HepG2 (cell line): ENCODE measurements at regions not wholly inside any gene's neighbourhood (a gene's known extent, or its start where the extent isn't known, plus 50 kb on each side); places are given as distances from the start of the nearest gene placed in this dataset.

Experiments used
- ATAC-seq: fragments of 200-7000 bp; cut with Tn5 transposase; 3 replicates; pipeline ENCODE4 v1.9.1; 2020; ENCODE audit warnings: mild to moderate bottlenecking, moderate library complexity
- BruUV-seq: library from RNA; stranded (reverse); fragments of 400-500 nt; replicated peaks from 2 replicates; lab custom pipeline; 2021; lab: Mats Ljungman, UMichigan
- CTCF ChIA-PET: fragments of 300-600 bp; formaldehyde crosslinking; extraction: SDS; loops from one replicate; lab custom pipeline; 2021; ENCODE audit warnings: low total read pairs, inconsistent platforms, low intra/inter-chr PET ratio; lab: Yijun Ruan, JAX
- POLR2A ChIA-PET: fragments of 350-600 bp; sonication (Branson Sonifier 250); formaldehyde crosslinking; loops from one replicate; lab custom pipeline; 2020; ENCODE audit warnings: antibody characterized with exemption, inconsistent platforms; lab: Yijun Ruan, JAX
- DNase-seq: peaks from one replicate; pipeline ENCODE4 v3.0.0-alpha.2; 2015; ENCODE audit warnings: low spot score
- FAIRE-seq: peaks from 3 replicates; lab custom pipeline; 2011; peaks lifted over from hg19 to GRCh38; lab: Jason Lieb, UNC
- H2AFZ ChIP-seq: one replicate; pipeline ENCODE4 v1.6.1; 2011; ENCODE audit warnings: low read length, inconsistent platforms
- H3K27ac ChIP-seq: fragments of 300-600 bp; 3 replicates; pipeline ENCODE4 v1.8.0; 2011; ENCODE audit warnings: mixed run types, mild to moderate bottlenecking, mixed read lengths, low read length, inconsistent platforms; ENCODE audit not compliant: insufficient read depth; ENCODE audit errors: extremely low read length
- H3K27me3 ChIP-seq, 2 experiments: fragments of 200-600 bp in 1 of 2; 2 replicates in 1 of 2; 3 replicates in 1 of 2; pipeline versions ENCODE4 v1.6.0 to v1.8.0; 2011; ENCODE audit warnings: low read length in 2 of 2, mild to moderate bottlenecking in 2 of 2, moderate library complexity in 2 of 2, inconsistent platforms in 1 of 2; ENCODE audit not compliant: insufficient read depth in 2 of 2, control insufficient read depth in 1 of 2
- H3K36me3 ChIP-seq, 2 experiments: fragments of 200-600 bp in 1 of 2; replicated peaks in 1 of 2; 2 replicates in 1 of 2; 3 replicates in 1 of 2; pipeline versions ENCODE4 v1.5.1 to v1.8.0; 2011; ENCODE audit warnings: low read length in 2 of 2, inconsistent platforms in 1 of 2; ENCODE audit not compliant: insufficient read depth in 2 of 2, control insufficient read depth in 1 of 2
- H3K4me1 ChIP-seq: 2 replicates; pipeline ENCODE4 v1.5.1; 2012; ENCODE audit warnings: low read length, inconsistent platforms; ENCODE audit not compliant: insufficient read depth
- H3K4me2 ChIP-seq: 2 replicates; pipeline ENCODE4 v1.6.0; 2011; ENCODE audit warnings: low read depth, low read length, inconsistent platforms
- H3K4me3 ChIP-seq, 3 experiments: fragments of 200-600 bp in 1 of 3; sonication (generic), shearing (Covaris generic) in 1 of 3; replicated peaks in 1 of 3; 2 replicates each; pipeline ENCODE4 v1.5.1; 2011 to 2016; ENCODE audit warnings: low read length in 3 of 3, inconsistent platforms in 2 of 3, low read depth in 2 of 3, mild to moderate bottlenecking in 2 of 3, control low read depth in 1 of 3, mixed read lengths in 1 of 3; ENCODE audit not compliant: insufficient read depth in 1 of 3
- H3K79me2 ChIP-seq: one replicate; pipeline ENCODE4 v1.6.1; 2011; ENCODE audit warnings: low read length, inconsistent platforms; ENCODE audit not compliant: insufficient read depth
- H3K9ac ChIP-seq: 2 replicates; pipeline ENCODE4 v1.6.0; 2011; ENCODE audit warnings: mild to moderate bottlenecking, low read depth, low read length, inconsistent platforms; ENCODE audit not compliant: insufficient read depth
- H3K9me3 ChIP-seq: 2 replicates; pipeline ENCODE4 v1.5.1; 2012; ENCODE audit warnings: mild to moderate bottlenecking, low read length
- H4K20me1 ChIP-seq: 2 replicates; pipeline ENCODE4 v1.6.0; 2011; ENCODE audit warnings: inconsistent platforms, mild to moderate bottlenecking, low read length, moderate library complexity; ENCODE audit not compliant: insufficient read depth
- FOXA1 ChIP-seq, 2 experiments: fragments of 450-650 bp in 1 of 2; sonication (generic) in 1 of 2; formaldehyde crosslinking in 1 of 2; IDR thresholded peaks; 2 replicates each; pipeline versions ENCODE4 v1.4.0 to v1.6.1; 2016 to 2020; ENCODE audit warnings: missing genetic modification reagents in 1 of 2
- ISL2 ChIP-seq: sonication (generic); formaldehyde crosslinking; IDR thresholded peaks from 2 replicates; pipeline ENCODE4 v1.5.0; 2020; ENCODE audit warnings: missing genetic modification reagents
- KLF16 ChIP-seq, 2 experiments: sonication (generic) in 1 of 2; formaldehyde crosslinking in 1 of 2; IDR thresholded peaks; 2 replicates each; pipeline versions ENCODE4 v1.6.1 to v1.8.0; 2016 to 2023; ENCODE audit warnings: missing genetic modification reagents in 2 of 2, missing compliant biosample characterization in 1 of 2
- RAD51 ChIP-seq: fragments of 450-650 bp; IDR thresholded peaks from 2 replicates; pipeline ENCODE4 v1.6.1; 2016; ENCODE audit warnings: borderline replicate concordance
- RBAK ChIP-seq: sonication (generic); formaldehyde crosslinking; IDR thresholded peaks from 2 replicates; pipeline ENCODE4 v1.5.1; 2020; ENCODE audit warnings: mild to moderate bottlenecking, missing genetic modification reagents
- SCMH1 ChIP-seq: sonication (generic); formaldehyde crosslinking; IDR thresholded peaks from 2 replicates; pipeline ENCODE4 v1.9.0; 2021; ENCODE audit warnings: missing genetic modification reagents, mild to moderate bottlenecking, borderline replicate concordance
- SUZ12 ChIP-seq: fragments of 150-350 bp; IDR thresholded peaks from 2 replicates; pipeline ENCODE4 v1.6.1; 2014; ENCODE audit warnings: low read depth, low read length
- ZNF160 ChIP-seq: sonication (generic); formaldehyde crosslinking; IDR thresholded peaks from 2 replicates; pipeline ENCODE4 v1.8.0; 2022; ENCODE audit warnings: mild to moderate bottlenecking, inconsistent platforms, missing genetic modification reagents
- ZNF350 ChIP-seq: sonication (generic); formaldehyde crosslinking; IDR thresholded peaks from 2 replicates; pipeline ENCODE4 v1.4.0; 2020; ENCODE audit warnings: mild to moderate bottlenecking, low read depth, missing genetic modification reagents, borderline replicate concordance
- ZNF430 ChIP-seq: sonication (generic); formaldehyde crosslinking; IDR thresholded peaks from 2 replicates; pipeline ENCODE4 v1.9.0; 2021; ENCODE audit warnings: mild to moderate bottlenecking, missing genetic modification reagents
- ZNF501 ChIP-seq: sonication (generic); formaldehyde crosslinking; IDR thresholded peaks from 2 replicates; pipeline ENCODE4 v1.5.1; 2020; ENCODE audit warnings: mild to moderate bottlenecking, moderate library complexity, missing genetic modification reagents
- ZSCAN31 ChIP-seq: sonication (generic); formaldehyde crosslinking; IDR thresholded peaks from 2 replicates; pipeline ENCODE4 v1.5.0; 2020; ENCODE audit warnings: low read depth, mild to moderate bottlenecking, missing genetic modification reagents
- WGBS: methylation state at CpG from one replicate; pipeline ENCODE4 v1.1.6; 2017; ENCODE audit warnings: low lambda C conversion rate; 5-methylcytosine and 5-hydroxymethylcytosine counted together
- in situ Hi-C: cut with HindIII; loops from 2 replicates; pipeline ENCODE4 v1.10.0; 2017; ENCODE audit warnings: low pct_unique_long_range_greater_than_20kb; ENCODE audit not compliant: extremely low pct_ligation_motif_present
- intact Hi-C: fragments of 100-400 bp; cut with micrococcal nuclease; formaldehyde crosslinking; loops from one replicate; pipeline ENCODE4 v1.10.0; 2022; ENCODE audit not compliant: unreplicated experiment
- TF ChIP-seq, protein P1 (sequence below): sonication (generic); formaldehyde crosslinking; IDR thresholded peaks from 2 replicates; pipeline ENCODE4 v1.5.0; 2020; ENCODE audit warnings: missing genetic modification reagents
- TF ChIP-seq, protein P2 (sequence below): sonication (generic); formaldehyde crosslinking; IDR thresholded peaks from 2 replicates; pipeline ENCODE4 v1.9.0; 2021; ENCODE audit warnings: mild to moderate bottlenecking, missing genetic modification reagents

GRCh38 chr3:3927198-3927597 lies 128.0 kb downstream of the LRRN1 start:
- H3K79me2 ChIP-seq: no peaks in the 10 kb centered on the region
- intact Hi-C loops (no loop called here), in situ Hi-C loops (no loop called here)
- TF ChIP-seq RAD51 (no peak), RBAK (CRISPR knock-in tag) (no peak), ZSCAN31 (CRISPR knock-in tag) (no peak), FOXA1 (IDR thresholded peaks at IDR 0.05) (no peak), FOXA1 (CRISPR knock-in tag; IDR thresholded peaks at IDR 0.05) (no peak), ZNF350 (CRISPR knock-in tag) (no peak), ZNF160 (CRISPR knock-in tag) (no peak), ZNF430 (CRISPR knock-in tag) (no peak), SUZ12 (no peak), KLF16 (CRISPR knock-in tag; IDR thresholded peaks at IDR 0.05) (no peak), ISL2 (no peak), SCMH1 (no peak), ZNF501 (CRISPR knock-in tag) (no peak)
- TF ChIP-seq, protein P1, sequence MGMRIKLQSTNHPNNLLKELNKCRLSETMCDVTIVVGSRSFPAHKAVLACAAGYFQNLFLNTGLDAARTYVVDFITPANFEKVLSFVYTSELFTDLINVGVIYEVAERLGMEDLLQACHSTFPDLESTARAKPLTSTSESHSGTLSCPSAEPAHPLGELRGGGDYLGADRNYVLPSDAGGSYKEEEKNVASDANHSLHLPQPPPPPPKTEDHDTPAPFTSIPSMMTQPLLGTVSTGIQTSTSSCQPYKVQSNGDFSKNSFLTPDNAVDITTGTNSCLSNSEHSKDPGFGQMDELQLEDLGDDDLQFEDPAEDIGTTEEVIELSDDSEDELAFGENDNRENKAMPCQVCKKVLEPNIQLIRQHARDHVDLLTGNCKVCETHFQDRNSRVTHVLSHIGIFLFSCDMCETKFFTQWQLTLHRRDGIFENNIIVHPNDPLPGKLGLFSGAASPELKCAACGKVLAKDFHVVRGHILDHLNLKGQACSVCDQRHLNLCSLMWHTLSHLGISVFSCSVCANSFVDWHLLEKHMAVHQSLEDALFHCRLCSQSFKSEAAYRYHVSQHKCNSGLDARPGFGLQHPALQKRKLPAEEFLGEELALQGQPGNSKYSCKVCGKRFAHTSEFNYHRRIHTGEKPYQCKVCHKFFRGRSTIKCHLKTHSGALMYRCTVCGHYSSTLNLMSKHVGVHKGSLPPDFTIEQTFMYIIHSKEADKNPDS (CRISPR knock-in tag): no peak
- TF ChIP-seq, protein P2, sequence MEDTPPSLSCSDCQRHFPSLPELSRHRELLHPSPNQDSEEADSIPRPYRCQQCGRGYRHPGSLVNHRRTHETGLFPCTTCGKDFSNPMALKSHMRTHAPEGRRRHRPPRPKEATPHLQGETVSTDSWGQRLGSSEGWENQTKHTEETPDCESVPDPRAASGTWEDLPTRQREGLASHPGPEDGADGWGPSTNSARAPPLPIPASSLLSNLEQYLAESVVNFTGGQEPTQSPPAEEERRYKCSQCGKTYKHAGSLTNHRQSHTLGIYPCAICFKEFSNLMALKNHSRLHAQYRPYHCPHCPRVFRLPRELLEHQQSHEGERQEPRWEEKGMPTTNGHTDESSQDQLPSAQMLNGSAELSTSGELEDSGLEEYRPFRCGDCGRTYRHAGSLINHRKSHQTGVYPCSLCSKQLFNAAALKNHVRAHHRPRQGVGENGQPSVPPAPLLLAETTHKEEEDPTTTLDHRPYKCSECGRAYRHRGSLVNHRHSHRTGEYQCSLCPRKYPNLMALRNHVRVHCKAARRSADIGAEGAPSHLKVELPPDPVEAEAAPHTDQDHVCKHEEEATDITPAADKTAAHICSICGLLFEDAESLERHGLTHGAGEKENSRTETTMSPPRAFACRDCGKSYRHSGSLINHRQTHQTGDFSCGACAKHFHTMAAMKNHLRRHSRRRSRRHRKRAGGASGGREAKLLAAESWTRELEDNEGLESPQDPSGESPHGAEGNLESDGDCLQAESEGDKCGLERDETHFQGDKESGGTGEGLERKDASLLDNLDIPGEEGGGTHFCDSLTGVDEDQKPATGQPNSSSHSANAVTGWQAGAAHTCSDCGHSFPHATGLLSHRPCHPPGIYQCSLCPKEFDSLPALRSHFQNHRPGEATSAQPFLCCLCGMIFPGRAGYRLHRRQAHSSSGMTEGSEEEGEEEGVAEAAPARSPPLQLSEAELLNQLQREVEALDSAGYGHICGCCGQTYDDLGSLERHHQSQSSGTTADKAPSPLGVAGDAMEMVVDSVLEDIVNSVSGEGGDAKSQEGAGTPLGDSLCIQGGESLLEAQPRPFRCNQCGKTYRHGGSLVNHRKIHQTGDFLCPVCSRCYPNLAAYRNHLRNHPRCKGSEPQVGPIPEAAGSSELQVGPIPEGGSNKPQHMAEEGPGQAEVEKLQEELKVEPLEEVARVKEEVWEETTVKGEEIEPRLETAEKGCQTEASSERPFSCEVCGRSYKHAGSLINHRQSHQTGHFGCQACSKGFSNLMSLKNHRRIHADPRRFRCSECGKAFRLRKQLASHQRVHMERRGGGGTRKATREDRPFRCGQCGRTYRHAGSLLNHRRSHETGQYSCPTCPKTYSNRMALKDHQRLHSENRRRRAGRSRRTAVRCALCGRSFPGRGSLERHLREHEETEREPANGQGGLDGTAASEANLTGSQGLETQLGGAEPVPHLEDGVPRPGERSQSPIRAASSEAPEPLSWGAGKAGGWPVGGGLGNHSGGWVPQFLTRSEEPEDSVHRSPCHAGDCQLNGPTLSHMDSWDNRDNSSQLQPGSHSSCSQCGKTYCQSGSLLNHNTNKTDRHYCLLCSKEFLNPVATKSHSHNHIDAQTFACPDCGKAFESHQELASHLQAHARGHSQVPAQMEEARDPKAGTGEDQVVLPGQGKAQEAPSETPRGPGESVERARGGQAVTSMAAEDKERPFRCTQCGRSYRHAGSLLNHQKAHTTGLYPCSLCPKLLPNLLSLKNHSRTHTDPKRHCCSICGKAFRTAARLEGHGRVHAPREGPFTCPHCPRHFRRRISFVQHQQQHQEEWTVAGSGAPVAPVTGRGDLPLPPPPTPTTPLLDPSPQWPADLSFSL: no peak
- H4K20me1 ChIP-seq: no peaks in the 10 kb centered on the region
- WGBS: 3% methylated on average over 1 of the region's 1 CpG
- ChIA-PET POLR2A (no interaction called here), CTCF (no interaction called here)
- H3K36me3 ChIP-seq: no peaks in the 10 kb centered on the region
- H3K27ac ChIP-seq: no peak overlapping the region
- no TSS peak for BruUV-seq
- no peaks in the 10 kb centered on the region for H3K27me3 ChIP-seq
- H3K9me3 ChIP-seq: peaks cover 31% of the 10 kb centered on the region
- H3K4me1 ChIP-seq: no peaks in the 10 kb centered on the region
- H3K9ac ChIP-seq: no peak overlapping the region
- no peak for FAIRE-seq
- DNase-seq: no peak
- no peak for ATAC-seq
- H3K4me3 ChIP-seq: no peak overlapping the region
- no peak overlapping the region for H3K4me2 ChIP-seq
- no peak overlapping the region for H2AFZ ChIP-seq
